B cell (primary cell): ENCODE measurements at regions not wholly inside any gene's neighbourhood (a gene's known extent, or its start where the extent isn't known, plus 50 kb on each side); places are given as distances from the start of the nearest gene placed in this dataset.

Experiments used
- ATAC-seq: fragments of 200-7000 bp; cut with Tn5 transposase; one replicate; pipeline ENCODE4 v1.10.0; 2021; ENCODE audit warnings: low read depth, mild to moderate bottlenecking, moderate number of reproducible peaks, moderate library complexity
- CTCF ChIA-PET: fragments of 350-600 bp; sonication (Branson Sonifier 250); formaldehyde crosslinking; loops from one replicate; lab custom pipeline; 2021; ENCODE audit warnings: antibody characterized with exemption, inconsistent platforms; lab: Charles Lee
- POLR2A ChIA-PET: fragments of 350-600 bp; sonication (Branson Sonifier 250); formaldehyde crosslinking; loops from one replicate; lab custom pipeline; 2021; ENCODE audit warnings: antibody characterized with exemption; lab: Charles Lee
- DNase-seq: peaks from one replicate; pipeline ENCODE4 v3.0.0; 2013
- H2AFZ ChIP-seq: 2 replicates; pipeline ENCODE4 v1.6.1; 2012; ENCODE audit warnings: mild to moderate bottlenecking, low read depth, low read length; ENCODE audit not compliant: insufficient read depth, poor library complexity, severe bottlenecking
- H3K27ac ChIP-seq, 2 donors: 1 replicate in 1 of 2; 2 replicates in 1 of 2; pipeline ENCODE4 v1.5.1; 2012 to 2013; ENCODE audit warnings: low read length in 2 of 2, mild to moderate bottlenecking in 2 of 2, moderate library complexity in 1 of 2
- H3K27me3 ChIP-seq, 4 experiments: fragments of 200-600 bp in 1 of 4; sonication (generic) in 1 of 4; replicated peaks in 1 of 4; 1 replicate in 2 of 4; 2 replicates in 2 of 4; pipeline versions ENCODE4 v1.6.1 to v1.7.0; 2013 to 2016; ENCODE audit warnings: low read length in 3 of 4, mild to moderate bottlenecking in 2 of 4, mixed read lengths in 1 of 4, moderate library complexity in 1 of 4; ENCODE audit not compliant: insufficient read depth in 4 of 4, control insufficient read depth in 3 of 4; ENCODE audit errors: control extremely low read depth in 1 of 4
- H3K36me3 ChIP-seq, 2 experiments: replicated peaks in 1 of 2; 1 replicate in 1 of 2; 2 replicates in 1 of 2; pipeline versions ENCODE4 v1.6.1 to v1.7.1; 2013; ENCODE audit warnings: low read length in 1 of 2; ENCODE audit not compliant: insufficient read depth in 2 of 2, control insufficient read depth in 1 of 2; ENCODE audit errors: control extremely low read depth in 1 of 2, extremely low read depth in 1 of 2
- H3K4me1 ChIP-seq, 2 donors: fragments of 200-600 bp in 1 of 2; sonication (generic) in 1 of 2; 1 replicate in 1 of 2; 2 replicates in 1 of 2; pipeline versions ENCODE4 v1.5.1 to v1.6.1; 2013 to 2017; ENCODE audit warnings: low read length in 2 of 2; ENCODE audit not compliant: control insufficient read depth in 2 of 2, insufficient read depth in 2 of 2
- H3K4me2 ChIP-seq: replicated peaks from 2 replicates; pipeline ENCODE3; 2012; ENCODE audit warnings: mild to moderate bottlenecking, low read depth, low read length; ENCODE audit not compliant: poor library complexity, severe bottlenecking
- H3K4me3 ChIP-seq, 5 experiments: fragments of 200-600 bp in 1 of 5; sonication (generic) in 1 of 5; 1 replicate in 3 of 5; 2 replicates in 2 of 5; pipeline versions ENCODE4 v1.5.1 to v1.7.0; 2011 to 2016; ENCODE audit warnings: low read length in 4 of 5, mild to moderate bottlenecking in 4 of 5, low read depth in 2 of 5, control low read depth in 1 of 5, moderate library complexity in 1 of 5; ENCODE audit not compliant: insufficient read depth in 1 of 5; ENCODE audit errors: control extremely low read depth in 1 of 5, extremely low read depth in 1 of 5
- H3K79me2 ChIP-seq: fragments of 200-600 bp; sonication (generic); one replicate; pipeline ENCODE4 v1.6.0; 2016; ENCODE audit warnings: low read length; ENCODE audit not compliant: control insufficient read depth, insufficient read depth
- H3K9ac ChIP-seq: fragments of 200-600 bp; sonication (generic); 2 replicates; pipeline ENCODE4 v1.6.1; 2017; ENCODE audit warnings: mild to moderate bottlenecking, low read length, moderate library complexity
- H3K9me3 ChIP-seq, 3 donors: one replicate each; pipeline versions ENCODE4 v1.6.1 to v1.7.1; 2013; ENCODE audit warnings: low read length in 2 of 3; ENCODE audit not compliant: control insufficient read depth in 2 of 3, insufficient read depth in 1 of 3; ENCODE audit errors: control extremely low read depth in 1 of 3
- H4K20me1 ChIP-seq: 2 replicates; pipeline ENCODE4 v1.6.0; 2012; ENCODE audit warnings: mild to moderate bottlenecking, low read length; ENCODE audit not compliant: insufficient read depth, control insufficient read depth, poor library complexity, severe bottlenecking
- H3K27ac Mint-ChIP-seq: one replicate; pipeline ENCODE4 v1.8.0; 2021; ENCODE audit warnings: mixed read lengths
- H3K27me3 Mint-ChIP-seq: one replicate; pipeline ENCODE4 v1.8.0; 2021; ENCODE audit warnings: mixed read lengths
- H3K4me1 Mint-ChIP-seq: one replicate; pipeline ENCODE4 v1.8.0; 2021; ENCODE audit warnings: mixed read lengths
- H3K4me3 Mint-ChIP-seq: one replicate; pipeline ENCODE4 v1.8.0; 2021; ENCODE audit warnings: mixed read lengths
- H3K9me3 Mint-ChIP-seq: one replicate; pipeline ENCODE4 v1.8.0; 2022; ENCODE audit warnings: mixed read lengths; ENCODE audit not compliant: insufficient read depth
- CTCF ChIP-seq: fragments of 200-600 bp; IDR thresholded peaks from one replicate; pipeline ENCODE4 v1.8.0; 2022; ENCODE audit warnings: antibody characterized with exemption, mild to moderate bottlenecking
- EZH2 ChIP-seq: IDR thresholded peaks from 2 replicates; pipeline ENCODE4 v1.6.1; 2012; ENCODE audit warnings: borderline replicate concordance, low read depth, mild to moderate bottlenecking, moderate library complexity, low read length; ENCODE audit not compliant: insufficient read depth, poor library complexity, severe bottlenecking
- WGBS: methylation state at CpG from one replicate; pipeline ENCODE4 v1.1.5; 2013; ENCODE audit warnings: missing lambda C conversion rate; ENCODE audit not compliant: insufficient coverage; 5-methylcytosine and 5-hydroxymethylcytosine counted together
- intact Hi-C: fragments of 100-400 bp; cut with micrococcal nuclease; formaldehyde crosslinking; loops from one replicate; pipeline ENCODE4 v1.10.0; 2022

DNA sequence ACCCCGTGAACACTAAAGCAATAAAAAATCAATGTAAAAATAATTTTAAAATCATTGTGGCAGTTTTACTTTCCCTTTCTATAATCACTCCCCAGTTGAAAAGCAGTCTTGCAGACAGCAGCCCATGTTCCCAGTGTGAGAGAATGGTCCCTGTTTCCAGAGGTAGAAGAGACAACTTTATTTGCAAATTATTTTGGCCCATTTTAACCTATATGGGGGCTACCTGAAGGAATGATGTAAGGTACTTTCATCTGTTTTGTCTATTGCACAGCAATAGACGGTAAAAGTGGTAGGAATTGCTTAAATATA lies 559.8 kb downstream of the ZWINT start:
- Mint-ChIP-seq H3K9me3 (peaks cover 5% of the 10 kb centered on the region), H3K4me3 (no peak overlapping the region), H3K27ac (no peak overlapping the region), H3K4me1 (no peaks in the 10 kb centered on the region), H3K27me3 (no peaks in the 10 kb centered on the region)
- Histone ChIP-seq H3K4me3 (no peak overlapping the region), H3K79me2 (no peaks in the 10 kb centered on the region), H3K4me1 (no peaks in the 10 kb centered on the region), H3K9me3 (no peaks in the 10 kb centered on the region), H3K9ac (no peak overlapping the region), H4K20me1 (no peaks in the 10 kb centered on the region), H3K27ac (no peak overlapping the region), H3K4me2 (no peak overlapping the region), H3K27me3 (no peaks in the 10 kb centered on the region), H3K36me3 (no peaks in the 10 kb centered on the region), H2AFZ (no peak overlapping the region)
- DNase-seq: no peak
- ChIA-PET POLR2A (no interaction called here), CTCF (no interaction called here)
- TF ChIP-seq EZH2 (no peak), CTCF (no peak)
- no CpG with 5 or more reads among the region's 2 CpGs for WGBS
- intact Hi-C loops: no loop called here
- ATAC-seq: no peak

DNA sequence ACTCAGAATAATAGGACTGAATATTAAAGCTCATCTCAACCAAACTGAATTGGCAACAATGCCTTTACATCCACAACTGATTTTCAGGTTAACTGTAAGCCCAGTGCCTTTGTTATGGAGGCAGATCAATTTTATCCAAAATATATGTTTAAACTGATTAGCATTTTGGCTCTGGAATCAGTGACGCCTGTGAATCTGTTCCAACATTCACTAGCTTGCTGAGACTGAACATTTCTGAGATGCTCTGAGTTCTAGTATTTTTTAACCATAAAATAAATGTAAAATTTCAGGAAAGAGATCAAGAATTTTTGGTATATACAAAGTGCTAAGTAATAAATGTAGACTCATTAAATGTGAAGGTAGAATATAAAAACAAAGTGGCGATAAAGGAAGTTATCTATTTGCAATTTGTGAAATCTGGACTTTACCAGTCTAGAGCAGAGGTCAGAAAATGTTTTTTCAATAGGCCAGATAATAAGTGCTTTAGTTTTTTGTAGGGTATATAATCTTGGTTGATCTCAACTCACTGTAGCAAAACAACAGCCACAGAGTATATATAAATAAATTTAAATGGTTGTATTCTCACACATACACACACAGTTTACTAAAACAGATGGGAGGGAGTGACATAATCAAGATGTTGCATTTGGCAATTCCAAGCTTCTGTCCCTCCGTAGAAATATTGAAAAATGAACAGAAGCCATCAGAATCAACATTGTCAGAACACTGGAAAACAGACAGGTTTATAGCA lies 560.3 kb downstream of the ZWINT start:
- Histone ChIP-seq H3K27me3 (no peaks in the 10 kb centered on the region), H3K4me2 (no peak overlapping the region), H3K36me3 (no peaks in the 10 kb centered on the region), H3K4me3 (no peak overlapping the region), H4K20me1 (no peaks in the 10 kb centered on the region), H2AFZ (no peak overlapping the region), H3K4me1 (no peaks in the 10 kb centered on the region), H3K27ac (no peak overlapping the region), H3K9me3 (no peaks in the 10 kb centered on the region), H3K9ac (no peak overlapping the region), H3K79me2 (no peaks in the 10 kb centered on the region)
- no peak overlapping the region for H3K4me3 Mint-ChIP-seq
- intact Hi-C loops: no loop called here
- no peaks in the 10 kb centered on the region for H3K4me1 Mint-ChIP-seq
- DNase-seq (no peak), ATAC-seq (no peak)
- H3K9me3 Mint-ChIP-seq: peaks cover 5% of the 10 kb centered on the region
- TF ChIP-seq CTCF (no peak), EZH2 (no peak)
- H3K27me3 Mint-ChIP-seq: no peaks in the 10 kb centered on the region
- ChIA-PET POLR2A (no interaction called here), CTCF (no interaction called here)
- no CpG with 5 or more reads among the region's 3 CpGs for WGBS
- no peak overlapping the region for H3K27ac Mint-ChIP-seq
